Activated naive CD4-positive, alpha-beta T cell treated with anti-CD3 and anti-CD28 coated beads, Interleukin-2, amount 50 U/mL, for 24 hours (primary cell): ENCODE measurements at regions not wholly inside any gene's neighbourhood (a gene's known extent, or its start where the extent isn't known, plus 50 kb on each side); places are given as distances from the start of the nearest gene placed in this dataset.
"Not testable (repeated sequence)": the region's sequence is repeated elsewhere in the genome, so short reads cannot be mapped to it uniquely, and the experiment has no call there.

ENCODE experiments used
- H3K27ac Mint-ChIP-seq: one replicate; pipeline ENCODE4 v1.8.0; 2021; ENCODE audit warnings: mild to moderate bottlenecking, mixed read lengths
- H3K27me3 Mint-ChIP-seq: one replicate; pipeline ENCODE4 v1.8.0; 2021; ENCODE audit warnings: mixed read lengths
- H3K36me3 Mint-ChIP-seq: one replicate; pipeline ENCODE4 v1.8.0; 2021; ENCODE audit warnings: mixed read lengths
- H3K4me1 Mint-ChIP-seq: one replicate; pipeline ENCODE4 v1.8.0; 2021; ENCODE audit warnings: mixed read lengths
- H3K4me3 Mint-ChIP-seq: one replicate; pipeline ENCODE4 v1.8.0; 2021; ENCODE audit warnings: mild to moderate bottlenecking, mixed read lengths
- H3K9me3 Mint-ChIP-seq: one replicate; pipeline ENCODE4 v1.8.0; 2021; ENCODE audit warnings: mixed read lengths

- H3K27me3 Mint-ChIP-seq, result peaks cover 1% of the 10 kb centered on the region
- H3K4me3 Mint-ChIP-seq, result no peak overlapping the region
- no peaks in the 10 kb centered on the region for H3K9me3 Mint-ChIP-seq
- no peaks in the 10 kb centered on the region for H3K4me1 Mint-ChIP-seq
- H3K36me3 Mint-ChIP-seq, result no peaks in the 10 kb centered on the region
- no peak overlapping the region for H3K27ac Mint-ChIP-seq
Measured at GRCh38 chr11:15839061-15839460, 517.3 kb downstream of the SOX6 start.

DNA sequence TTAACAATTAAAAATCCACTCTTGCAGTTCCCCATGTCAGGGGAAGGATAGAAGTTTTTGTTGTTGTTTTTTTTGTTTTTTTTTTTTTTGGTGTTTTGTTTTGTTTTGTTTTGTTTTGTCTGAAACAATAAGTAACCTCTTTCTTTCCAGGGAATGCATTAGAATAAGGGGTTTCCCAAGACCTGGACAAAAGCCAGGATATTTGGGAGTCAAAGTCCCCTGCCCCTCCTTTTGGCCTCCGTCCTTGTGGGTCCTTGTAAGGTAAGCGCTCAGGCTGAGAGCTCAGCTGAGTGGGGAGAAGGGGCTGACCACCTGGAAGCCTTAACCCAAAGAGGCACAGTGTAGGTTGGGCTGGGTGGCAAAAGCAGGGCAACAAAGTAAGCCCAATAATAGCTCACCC lies 515.4 kb downstream of the SOX6 start:
- H3K36me3 Mint-ChIP-seq, result no peaks in the 10 kb centered on the region
- peaks cover 1% of the 10 kb centered on the region for H3K27me3 Mint-ChIP-seq
- H3K4me1 Mint-ChIP-seq, result no peaks in the 10 kb centered on the region
- H3K4me3 Mint-ChIP-seq, result no peak overlapping the region
- no peak overlapping the region for H3K27ac Mint-ChIP-seq
- no peaks in the 10 kb centered on the region for H3K9me3 Mint-ChIP-seq

- H3K9me3 Mint-ChIP-seq, result no peaks in the 10 kb centered on the region
- no peaks in the 10 kb centered on the region for H3K4me1 Mint-ChIP-seq
- H3K36me3 Mint-ChIP-seq, result no peaks in the 10 kb centered on the region
- H3K4me3 Mint-ChIP-seq, result no peak overlapping the region
- peaks cover 1% of the 10 kb centered on the region for H3K27me3 Mint-ChIP-seq
- H3K27ac Mint-ChIP-seq, result no peak overlapping the region
Measured at GRCh38 chr11:15841931-15842740, 514.2 kb downstream of the SOX6 start.

DNA sequence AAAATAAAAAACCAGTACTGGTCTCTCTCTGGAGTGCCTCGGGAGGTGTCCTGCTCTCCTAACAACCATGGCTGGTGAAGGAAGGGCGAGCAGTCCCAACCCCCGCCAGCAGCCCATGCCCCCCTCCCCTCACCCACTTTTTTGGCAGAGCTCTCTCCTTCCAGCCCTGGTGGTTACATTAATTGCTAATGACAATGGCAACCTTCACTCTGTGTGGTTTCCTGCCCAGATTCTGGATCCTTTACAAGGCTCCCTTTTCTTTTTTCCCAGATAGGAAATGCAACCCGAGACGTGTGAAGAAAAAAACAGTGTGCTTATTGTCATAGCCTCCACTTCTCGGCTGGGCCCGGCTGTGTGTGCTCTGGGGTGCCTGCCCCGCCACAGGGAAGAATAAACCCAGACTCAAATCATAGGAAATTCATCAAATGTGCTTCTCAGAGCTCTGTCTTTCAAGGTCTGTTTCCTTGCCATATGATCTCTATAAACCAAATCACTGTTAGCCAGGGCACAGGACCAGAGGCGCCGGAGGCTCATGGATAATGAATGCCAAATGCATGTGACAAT lies 513.0 kb downstream of the SOX6 start:
- H3K4me3 Mint-ChIP-seq, result no peak overlapping the region
- H3K27me3 Mint-ChIP-seq, result peaks cover 1% of the 10 kb centered on the region
- no peaks in the 10 kb centered on the region for H3K9me3 Mint-ChIP-seq
- no peaks in the 10 kb centered on the region for H3K36me3 Mint-ChIP-seq
- H3K4me1 Mint-ChIP-seq, result no peaks in the 10 kb centered on the region
- H3K27ac Mint-ChIP-seq, result no peak overlapping the region

GRCh38 chr11:15845261-15845660 lies 511.1 kb downstream of the SOX6 start:
- Mint-ChIP-seq H3K27me3 (peaks cover 1% of the 10 kb centered on the region), H3K4me3 (no peak overlapping the region), H3K36me3 (no peaks in the 10 kb centered on the region), H3K27ac (no peak overlapping the region), H3K4me1 (no peaks in the 10 kb centered on the region), H3K9me3 (no peaks in the 10 kb centered on the region)

DNA sequence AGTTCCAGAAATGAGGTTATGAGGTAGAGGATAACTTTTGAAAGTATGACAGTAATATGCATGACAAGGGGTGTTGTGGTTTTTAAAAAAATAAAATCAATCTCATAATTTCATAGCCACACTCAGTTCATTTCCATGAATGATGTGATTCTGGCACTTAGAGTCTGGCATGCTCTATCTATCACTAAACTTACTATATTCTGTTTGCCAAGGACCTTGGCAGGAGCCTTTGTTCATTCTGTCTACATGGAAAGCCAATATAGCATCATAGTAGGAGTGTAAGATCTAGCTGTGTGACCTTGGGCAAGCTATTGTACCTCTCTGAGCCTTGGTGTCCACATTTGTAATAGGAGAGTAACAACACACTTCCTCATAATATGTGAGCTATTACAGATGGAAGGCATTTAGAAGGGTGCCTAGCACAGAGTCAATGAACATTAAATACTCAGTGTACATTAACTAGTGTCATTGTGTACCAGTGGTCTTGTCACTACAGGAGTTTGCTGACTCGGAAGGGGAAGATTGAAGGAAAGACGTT lies 507.6 kb downstream of the SOX6 start:
- Mint-ChIP-seq H3K27me3 (peaks cover 2% of the 10 kb centered on the region), H3K4me3 (no peak overlapping the region), H3K4me1 (no peaks in the 10 kb centered on the region), H3K9me3 (no peaks in the 10 kb centered on the region), H3K36me3 (no peaks in the 10 kb centered on the region), H3K27ac (no peak overlapping the region)

DNA sequence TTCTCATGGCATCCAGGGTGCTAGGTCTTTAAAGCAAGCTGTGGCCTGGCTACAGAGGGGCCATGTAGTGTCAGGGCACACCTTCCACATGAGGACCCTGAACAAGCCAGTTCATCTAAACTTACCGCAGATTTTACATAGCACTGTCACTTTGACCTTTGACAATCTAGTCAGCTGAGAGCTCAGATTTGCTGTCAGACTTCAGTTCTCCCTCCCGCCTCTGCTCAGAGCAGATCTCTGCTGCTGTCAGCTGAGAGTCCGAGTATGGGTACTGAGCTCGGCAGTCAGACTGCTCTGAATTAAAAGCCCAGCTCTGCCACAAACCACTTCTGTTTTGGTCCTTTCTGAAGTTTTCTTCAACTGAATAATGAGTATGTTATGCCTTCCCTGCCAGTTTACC lies 507.1 kb downstream of the SOX6 start:
- no peaks in the 10 kb centered on the region for H3K9me3 Mint-ChIP-seq
- H3K4me1 Mint-ChIP-seq, result no peaks in the 10 kb centered on the region
- no peak overlapping the region for H3K27ac Mint-ChIP-seq
- H3K27me3 Mint-ChIP-seq, result peaks cover 2% of the 10 kb centered on the region
- no peak overlapping the region for H3K4me3 Mint-ChIP-seq
- H3K36me3 Mint-ChIP-seq, result no peaks in the 10 kb centered on the region

- H3K27me3 Mint-ChIP-seq, H3K4me1 Mint-ChIP-seq, H3K4me3 Mint-ChIP-seq, H3K9me3 Mint-ChIP-seq, H3K27ac Mint-ChIP-seq, H3K36me3 Mint-ChIP-seq: not testable (repeated sequence)
Measured at GRCh38 chr11:15850335-15850734, 506.0 kb downstream of the SOX6 start.

DNA sequence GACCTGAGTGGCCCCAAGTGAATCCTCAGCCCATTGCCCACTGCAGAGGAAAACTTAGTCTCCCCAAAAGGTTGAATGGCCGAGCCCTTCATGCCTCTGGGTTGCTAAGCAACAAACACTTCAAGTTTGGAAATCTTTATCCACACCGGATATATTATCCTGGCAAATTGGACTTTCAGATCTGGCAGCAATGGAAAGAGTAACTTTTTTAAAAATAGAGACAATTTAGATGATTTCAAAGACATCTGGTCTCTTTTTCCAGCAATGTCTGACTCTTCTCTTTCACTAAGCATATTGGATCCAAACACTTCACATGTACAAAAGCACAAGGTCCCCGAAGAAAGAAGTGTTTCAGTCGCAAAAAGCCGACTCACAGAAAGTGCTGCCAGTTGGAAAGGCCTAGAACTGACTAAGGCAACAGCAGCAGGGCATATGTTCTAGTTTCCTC lies 505.3 kb downstream of the SOX6 start:
- no peaks in the 10 kb centered on the region for H3K9me3 Mint-ChIP-seq
- H3K27me3 Mint-ChIP-seq, result peaks cover 2% of the 10 kb centered on the region
- H3K27ac Mint-ChIP-seq, result no peak overlapping the region

DNA sequence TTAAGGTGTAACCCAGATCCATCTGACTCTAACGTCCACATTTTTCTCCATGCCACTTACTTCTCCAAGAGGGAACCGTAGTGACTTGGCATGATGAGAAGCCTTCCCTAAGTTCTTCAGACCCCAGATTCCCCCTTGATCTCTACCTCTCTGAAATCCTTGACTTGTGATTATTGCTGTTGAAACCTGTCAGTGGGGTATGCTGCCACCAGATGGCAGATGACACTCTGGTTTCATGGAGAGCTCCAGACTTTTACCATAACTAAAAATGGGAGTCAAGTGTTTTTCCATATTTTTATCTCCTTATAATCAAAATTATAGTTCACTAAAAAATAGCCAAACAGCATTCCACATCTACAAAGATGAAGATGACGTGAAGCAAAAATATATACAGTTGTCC lies 504.2 kb downstream of the SOX6 start:
- no peak overlapping the region for H3K27ac Mint-ChIP-seq
- no peaks in the 10 kb centered on the region for H3K36me3 Mint-ChIP-seq
- H3K9me3 Mint-ChIP-seq, result no peaks in the 10 kb centered on the region
- H3K27me3 Mint-ChIP-seq, result peaks cover 2% of the 10 kb centered on the region
- H3K4me1 Mint-ChIP-seq, result no peaks in the 10 kb centered on the region
- no peak overlapping the region for H3K4me3 Mint-ChIP-seq

More for the DNA sequence above, 505.3 kb downstream of the SOX6 start:
- Mint-ChIP-seq H3K36me3 (no peaks in the 10 kb centered on the region), H3K4me3 (no peak overlapping the region), H3K4me1 (no peaks in the 10 kb centered on the region)

- Mint-ChIP-seq H3K36me3 (no peaks in the 10 kb centered on the region), H3K9me3 (no peaks in the 10 kb centered on the region), H3K27ac (no peak overlapping the region), H3K4me1 (no peaks in the 10 kb centered on the region), H3K4me3 (no peak overlapping the region), H3K27me3 (peaks cover 2% of the 10 kb centered on the region)
Measured at GRCh38 chr11:15854245-15854644, 502.1 kb downstream of the SOX6 start.

DNA sequence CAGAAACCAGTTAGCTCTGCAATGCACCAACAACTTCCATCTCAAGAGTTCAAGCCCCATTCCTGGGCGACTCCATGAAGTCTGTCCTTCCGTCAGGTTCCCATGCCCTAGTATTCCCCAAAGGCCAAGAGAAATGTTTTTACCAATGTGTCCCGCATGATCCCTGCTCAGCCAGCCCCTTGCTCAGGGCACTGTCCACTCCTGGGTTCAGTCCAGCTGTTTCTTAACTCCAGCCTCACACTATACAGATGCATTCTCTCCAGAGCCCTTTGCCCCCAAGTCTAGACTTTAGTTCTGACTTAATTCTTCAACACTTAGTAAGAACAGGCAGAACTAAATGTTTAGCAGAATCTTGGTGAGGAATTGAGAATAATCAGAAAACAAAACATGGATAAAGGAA lies 497.5 kb downstream of the SOX6 start:
- Mint-ChIP-seq H3K4me1 (no peaks in the 10 kb centered on the region), H3K4me3 (no peak overlapping the region), H3K27ac (no peak overlapping the region), H3K27me3 (no peaks in the 10 kb centered on the region), H3K36me3 (no peaks in the 10 kb centered on the region), H3K9me3 (no peaks in the 10 kb centered on the region)

- H3K4me1 Mint-ChIP-seq, result no peaks in the 10 kb centered on the region
- no peaks in the 10 kb centered on the region for H3K9me3 Mint-ChIP-seq
- H3K36me3 Mint-ChIP-seq, result no peaks in the 10 kb centered on the region
- no peaks in the 10 kb centered on the region for H3K27me3 Mint-ChIP-seq
- no peak overlapping the region for H3K27ac Mint-ChIP-seq
- no peak overlapping the region for H3K4me3 Mint-ChIP-seq
Measured at GRCh38 chr11:15859411-15859810, 496.9 kb downstream of the SOX6 start.

DNA sequence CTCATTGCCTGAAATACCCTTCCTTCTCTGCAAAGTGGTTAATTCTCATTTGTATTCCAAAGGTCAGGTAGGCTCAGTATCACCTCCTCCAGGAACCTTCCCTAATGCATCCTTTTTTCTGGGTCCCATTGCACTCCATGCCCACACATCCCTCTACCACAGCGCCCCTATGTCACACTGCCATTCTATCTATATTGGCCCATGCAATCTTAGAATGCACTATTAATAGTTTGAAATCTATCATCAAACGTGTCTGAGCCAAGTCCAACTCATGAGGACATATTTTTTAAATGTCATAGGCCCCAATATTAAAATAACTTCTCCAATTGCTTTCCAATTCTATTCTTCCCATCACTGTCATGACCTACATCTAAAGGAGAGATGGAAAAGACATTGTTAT lies 495.1 kb downstream of the SOX6 start:
- Mint-ChIP-seq H3K27me3 (no peaks in the 10 kb centered on the region), H3K9me3 (no peaks in the 10 kb centered on the region), H3K4me3 (no peak overlapping the region), H3K27ac (no peak overlapping the region), H3K4me1 (no peaks in the 10 kb centered on the region), H3K36me3 (no peaks in the 10 kb centered on the region)

- H3K27ac Mint-ChIP-seq, result no peak overlapping the region
- no peaks in the 10 kb centered on the region for H3K36me3 Mint-ChIP-seq
- H3K9me3 Mint-ChIP-seq, result no peaks in the 10 kb centered on the region
- no peak overlapping the region for H3K4me3 Mint-ChIP-seq
- H3K27me3 Mint-ChIP-seq, result no peaks in the 10 kb centered on the region
- no peaks in the 10 kb centered on the region for H3K4me1 Mint-ChIP-seq
Measured at GRCh38 chr11:15863411-15863810, 492.9 kb downstream of the SOX6 start.

GRCh38 chr11:15864026-15864805 lies 492.1 kb downstream of the SOX6 start:
- H3K27me3 Mint-ChIP-seq, result no peaks in the 10 kb centered on the region
- H3K27ac Mint-ChIP-seq, result no peak overlapping the region
- no peak overlapping the region for H3K4me3 Mint-ChIP-seq
- H3K4me1 Mint-ChIP-seq, result no peaks in the 10 kb centered on the region
- H3K36me3 Mint-ChIP-seq, result no peaks in the 10 kb centered on the region
- H3K9me3 Mint-ChIP-seq, result no peaks in the 10 kb centered on the region
